ENCODE measurements at regions not wholly inside any gene's neighbourhood (a gene's known extent, or its start where the extent isn't known, plus 50 kb on each side); places are given as distances from the start of the nearest gene placed in this dataset.

GRCh38 chrX:117059848-117060247, 597.1 kb upstream of the CT83 start:
- no peak overlapping the region for H3K27ac ChIP-seq (ENCODE audit: low read depth, low read length)
- no peak overlapping the region for H3K4me3 ChIP-seq (replicated peaks in 1 of 2; ENCODE audit: low read depth in 1 of 2, low read length in 2 of 2)
- H3K4me2 ChIP-seq (ENCODE audit: low read length), result no peak overlapping the region
- H3K9ac ChIP-seq (ENCODE audit: low read length), result no peak overlapping the region
- H3K79me2 ChIP-seq (ENCODE audit: insufficient read depth, low read length), result no peaks in the 10 kb centered on the region
- H2AFZ ChIP-seq (ENCODE audit: low read depth, low read length, poor library complexity, severe bottlenecking), result no peak overlapping the region
- no TSS peak for BruUV-seq (replicated peaks)
- no peaks in the 10 kb centered on the region for H3K9me3 ChIP-seq (ENCODE audit: control insufficient read depth in 1 of 2, insufficient read depth in 1 of 2, low read depth in 1 of 2, low read length in 2 of 2)
- no peaks in the 10 kb centered on the region for H4K20me1 ChIP-seq (ENCODE audit: insufficient read depth)
- ChIA-PET POLR2A (no interaction called here), CTCF (no interaction called here), RAD21 (ENCODE audit: low non-redundant PET in 1 of 2, low total read pairs in 2 of 2, uncharacterized antibody in 2 of 2, unreplicated experiment in 2 of 2) (no interaction called here)
- no peaks in the 10 kb centered on the region for H3K36me3 ChIP-seq (ENCODE audit: control insufficient read depth in 1 of 2, insufficient read depth in 2 of 2, low read length in 2 of 2)
- no peaks in the 10 kb centered on the region for H3K27me3 ChIP-seq (ENCODE audit: insufficient read depth, low read length)
- no peak for DNase-seq (ENCODE audit: low read depth, low spot score)
- ATAC-seq, result no peak
- TF ChIP-seq POLR2A (IDR thresholded peaks at IDR 0.05; ENCODE audit: borderline replicate concordance, extremely low read depth, insufficient read depth, insufficient read length), result no peak
- TF ChIP-seq CBX3 (IDR thresholded peaks at IDR 0.05; ENCODE audit: low read depth), result no peak
- TF ChIP-seq MAX (IDR thresholded peaks at IDR 0.05), result no peak
- TF ChIP-seq EZH2phosphoT487 (IDR thresholded peaks at IDR 0.05; ENCODE audit: borderline replicate concordance), result no peak
- TF ChIP-seq ELF1 (IDR thresholded peaks at IDR 0.05; ENCODE audit: borderline replicate concordance, low read depth), result no peak
- TF ChIP-seq EZH2 (IDR thresholded peaks at IDR 0.05), result no peak
- TF ChIP-seq CEBPB (IDR thresholded peaks at IDR 0.05; ENCODE audit: low read depth), result no peak
- TF ChIP-seq FOSL1 (IDR thresholded peaks at IDR 0.05; ENCODE audit: low read depth), result no peak
- no peak for TF ChIP-seq REST (IDR thresholded peaks at IDR 0.05; ENCODE audit: low read depth)
- TF ChIP-seq SRF (IDR thresholded peaks at IDR 0.05; ENCODE audit: low read depth), result no peak
- no peak for TF ChIP-seq EGR1 (IDR thresholded peaks at IDR 0.05; ENCODE audit: low read depth)
- TF ChIP-seq SP1 (IDR thresholded peaks at IDR 0.05; ENCODE audit: low read depth), result no peak
- TF ChIP-seq YY1 (IDR thresholded peaks at IDR 0.05; ENCODE audit: extremely low read depth, insufficient replicate concordance, low read depth, low read length), result no peak
- TF ChIP-seq POLR2AphosphoS5 (IDR thresholded peaks at IDR 0.05; ENCODE audit: low read depth, low read length), result no peak
- H3K4me1 ChIP-seq (ENCODE audit: control insufficient read depth in 1 of 2, insufficient read depth in 2 of 2, low read length in 2 of 2), result no peaks in the 10 kb centered on the region
- intact Hi-C loops (cut with micrococcal nuclease), result no loop called here
- no peaks in the 10 kb centered on the region for H3K9me2 ChIP-seq (ENCODE audit: insufficient read depth)

Data from HCT116 (cell line).